ENCODE measurements at regions not wholly inside any gene's neighbourhood (a gene's known extent, or its start where the extent isn't known, plus 50 kb on each side); places are given as distances from the start of the nearest gene placed in this dataset.

DNA sequence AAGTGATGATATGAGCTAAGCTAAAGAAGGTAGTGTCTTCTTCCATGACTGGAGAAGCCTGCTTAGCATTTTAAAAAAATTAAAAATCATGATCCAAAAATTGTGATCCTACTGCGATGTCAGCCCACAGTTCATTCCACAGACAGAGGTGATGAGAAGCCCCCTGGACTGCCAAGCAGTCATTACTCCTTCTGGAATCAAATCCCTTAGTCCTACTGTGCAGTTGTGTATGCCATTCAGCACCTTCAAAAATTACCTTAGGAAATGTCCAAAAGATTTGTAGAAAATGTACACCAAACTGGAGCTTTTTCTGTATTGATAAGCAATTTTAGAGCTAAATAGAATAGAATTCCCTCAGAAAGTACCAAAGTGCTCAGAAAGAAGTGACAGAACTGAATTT is 283.5 kb upstream of the NFE2L3 start:
- ATAC-seq (ENCODE audit: low read depth), result no peak
- Mint-ChIP-seq H3K9me3 (ENCODE audit: insufficient read depth) (no peaks in the 10 kb centered on the region), H3K4me1 (no peaks in the 10 kb centered on the region), H3K4me3 (no peak overlapping the region), H3K27me3 (peaks cover 71% of the 10 kb centered on the region), H3K27ac (no peak overlapping the region)
- Histone ChIP-seq H2AFZ (ENCODE audit: insufficient read depth, low read depth, low read length, poor library complexity, severe bottlenecking) (no peak overlapping the region), H3K4me2 (replicated peaks; ENCODE audit: low read depth, low read length, poor library complexity, severe bottlenecking) (no peak overlapping the region), H3K27me3 (replicated peaks in 1 of 4; ENCODE audit: control extremely low read depth in 1 of 4, control insufficient read depth in 3 of 4, insufficient read depth in 4 of 4, low read length in 3 of 4) (peaks cover 5 to 68% (median 48%) of the 10 kb centered on the region in 4 experiments), H3K36me3 (replicated peaks in 1 of 2; ENCODE audit: control extremely low read depth in 1 of 2, control insufficient read depth in 1 of 2, extremely low read depth in 1 of 2, insufficient read depth in 2 of 2, low read length in 1 of 2) (no peaks in the 10 kb centered on the region), H3K9ac (ENCODE audit: low read length) (no peak overlapping the region), H3K79me2 (ENCODE audit: control insufficient read depth, insufficient read depth, low read length) (no peaks in the 10 kb centered on the region), H3K27ac (ENCODE audit: low read length in 2 of 2) (no peak overlapping the region), H3K4me3 (ENCODE audit: control extremely low read depth in 1 of 5, extremely low read depth in 1 of 5, insufficient read depth in 1 of 5, low read depth in 2 of 5, low read length in 4 of 5) (no peak overlapping the region), H3K9me3 (ENCODE audit: control extremely low read depth in 1 of 3, control insufficient read depth in 2 of 3, insufficient read depth in 1 of 3, low read length in 2 of 3) (peaks cover 0 to 4% (median 0%) of the 10 kb centered on the region in 3 donors), H4K20me1 (ENCODE audit: control insufficient read depth, insufficient read depth, low read length, poor library complexity, severe bottlenecking) (no peaks in the 10 kb centered on the region), H3K4me1 (ENCODE audit: control insufficient read depth in 2 of 2, insufficient read depth in 2 of 2, low read length in 2 of 2) (peaks cover 0 to 7% of the 10 kb centered on the region in 2 donors)
- TF ChIP-seq, protein P1, sequence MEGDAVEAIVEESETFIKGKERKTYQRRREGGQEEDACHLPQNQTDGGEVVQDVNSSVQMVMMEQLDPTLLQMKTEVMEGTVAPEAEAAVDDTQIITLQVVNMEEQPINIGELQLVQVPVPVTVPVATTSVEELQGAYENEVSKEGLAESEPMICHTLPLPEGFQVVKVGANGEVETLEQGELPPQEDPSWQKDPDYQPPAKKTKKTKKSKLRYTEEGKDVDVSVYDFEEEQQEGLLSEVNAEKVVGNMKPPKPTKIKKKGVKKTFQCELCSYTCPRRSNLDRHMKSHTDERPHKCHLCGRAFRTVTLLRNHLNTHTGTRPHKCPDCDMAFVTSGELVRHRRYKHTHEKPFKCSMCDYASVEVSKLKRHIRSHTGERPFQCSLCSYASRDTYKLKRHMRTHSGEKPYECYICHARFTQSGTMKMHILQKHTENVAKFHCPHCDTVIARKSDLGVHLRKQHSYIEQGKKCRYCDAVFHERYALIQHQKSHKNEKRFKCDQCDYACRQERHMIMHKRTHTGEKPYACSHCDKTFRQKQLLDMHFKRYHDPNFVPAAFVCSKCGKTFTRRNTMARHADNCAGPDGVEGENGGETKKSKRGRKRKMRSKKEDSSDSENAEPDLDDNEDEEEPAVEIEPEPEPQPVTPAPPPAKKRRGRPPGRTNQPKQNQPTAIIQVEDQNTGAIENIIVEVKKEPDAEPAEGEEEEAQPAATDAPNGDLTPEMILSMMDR (IDR thresholded peaks at IDR 0.05), result no peak
- no peak for TF ChIP-seq EZH2 (IDR thresholded peaks at IDR 0.05; ENCODE audit: borderline replicate concordance, insufficient read depth, low read depth, low read length, poor library complexity, severe bottlenecking)
- ChIA-PET POLR2A (no interaction called here), CTCF (no interaction called here)
- no peak for DNase-seq
- intact Hi-C loops (cut with micrococcal nuclease), result loop anchor here (10.0 kb wide), 1 partner anchor 986 kb away; no protein-coding TSS in a partner anchor
- WGBS (ENCODE audit: insufficient coverage), result 100% methylated on average over 1 of the region's 1 CpG

DNA sequence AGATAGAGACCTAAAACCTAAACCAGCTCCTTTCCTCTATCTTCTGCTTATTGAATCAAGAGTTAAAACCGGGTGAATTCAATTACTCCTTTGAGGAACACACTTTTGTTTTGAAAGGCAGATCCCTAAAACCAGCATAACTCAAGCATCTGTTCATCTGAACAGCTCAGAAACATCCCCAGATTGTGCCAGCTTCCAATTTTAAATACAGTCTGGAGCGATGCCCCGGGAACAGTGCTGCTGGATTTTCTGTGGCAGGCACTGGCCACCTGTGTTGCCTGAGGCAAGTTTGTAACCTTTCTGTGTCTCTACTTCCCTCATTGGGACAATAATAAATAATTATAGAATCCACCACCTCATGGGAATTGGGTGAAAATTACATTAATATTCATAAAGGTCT is 281.4 kb upstream of the NFE2L3 start:
- Histone ChIP-seq H3K27me3 (replicated peaks in 1 of 4; ENCODE audit: control extremely low read depth in 1 of 4, control insufficient read depth in 3 of 4, insufficient read depth in 4 of 4, low read length in 3 of 4) (peaks cover 3 to 52% (median 44%) of the 10 kb centered on the region in 4 experiments), H3K4me2 (replicated peaks; ENCODE audit: low read depth, low read length, poor library complexity, severe bottlenecking) (no peak overlapping the region), H3K4me1 (ENCODE audit: control insufficient read depth in 2 of 2, insufficient read depth in 2 of 2, low read length in 2 of 2) (peaks cover 0 to 4% of the 10 kb centered on the region in 2 donors), H3K4me3 (ENCODE audit: control extremely low read depth in 1 of 5, extremely low read depth in 1 of 5, insufficient read depth in 1 of 5, low read depth in 2 of 5, low read length in 4 of 5) (no peak overlapping the region), H2AFZ (ENCODE audit: insufficient read depth, low read depth, low read length, poor library complexity, severe bottlenecking) (no peak overlapping the region), H3K27ac (ENCODE audit: low read length in 2 of 2) (no peak overlapping the region), H3K9me3 (ENCODE audit: control extremely low read depth in 1 of 3, control insufficient read depth in 2 of 3, insufficient read depth in 1 of 3, low read length in 2 of 3) (no peaks in the 10 kb centered on the region), H3K9ac (ENCODE audit: low read length) (no peak overlapping the region), H3K79me2 (ENCODE audit: control insufficient read depth, insufficient read depth, low read length) (no peaks in the 10 kb centered on the region), H4K20me1 (ENCODE audit: control insufficient read depth, insufficient read depth, low read length, poor library complexity, severe bottlenecking) (no peaks in the 10 kb centered on the region), H3K36me3 (replicated peaks in 1 of 2; ENCODE audit: control extremely low read depth in 1 of 2, control insufficient read depth in 1 of 2, extremely low read depth in 1 of 2, insufficient read depth in 2 of 2, low read length in 1 of 2) (no peaks in the 10 kb centered on the region)
- Mint-ChIP-seq H3K27me3 (peaks cover 74% of the 10 kb centered on the region), H3K4me3 (no peak overlapping the region), H3K27ac (no peak overlapping the region), H3K9me3 (ENCODE audit: insufficient read depth) (no peaks in the 10 kb centered on the region), H3K4me1 (no peaks in the 10 kb centered on the region)
- CTCF ChIA-PET, result interaction anchor here (1.0 to 1.4 kb wide), 2 partner anchors 22 to 24 kb away, joined by 3 to 4 read pairs; no protein-coding TSS in a partner anchor
- POLR2A ChIA-PET, result no interaction called here
- intact Hi-C loops (cut with micrococcal nuclease), result no loop called here
- WGBS (ENCODE audit: insufficient coverage), result 70% methylated on average over 1 of the region's 3 CpGs
- no peak for ATAC-seq (ENCODE audit: low read depth)
- TF ChIP-seq, protein P1 (IDR thresholded peaks at IDR 0.05), result no peak
- no peak for TF ChIP-seq EZH2 (IDR thresholded peaks at IDR 0.05; ENCODE audit: borderline replicate concordance, insufficient read depth, low read depth, low read length, poor library complexity, severe bottlenecking)
- DNase-seq, result no peak
